GM21381 (cell line): ENCODE measurements at regions not wholly inside any gene's neighbourhood (a gene's known extent, or its start where the extent isn't known, plus 50 kb on each side); places are given as distances from the start of the nearest gene placed in this dataset.
"Not testable (repeated sequence)": the region's sequence is repeated elsewhere in the genome, so short reads cannot be mapped to it uniquely, and the experiment has no call there.

Source experiments
- ATAC-seq: cut with Tn5 transposase; IDR thresholded peaks from one replicate; pipeline ENCODE4 v1.9.1; 2021; ENCODE audit warnings: mild to moderate bottlenecking, moderate library complexity; ENCODE audit not compliant: unreplicated experiment

- ATAC-seq = no peak
These were observed 52.7 kb upstream of the NCK2 start for GRCh38 chr2:105691947-105692390.

DNA sequence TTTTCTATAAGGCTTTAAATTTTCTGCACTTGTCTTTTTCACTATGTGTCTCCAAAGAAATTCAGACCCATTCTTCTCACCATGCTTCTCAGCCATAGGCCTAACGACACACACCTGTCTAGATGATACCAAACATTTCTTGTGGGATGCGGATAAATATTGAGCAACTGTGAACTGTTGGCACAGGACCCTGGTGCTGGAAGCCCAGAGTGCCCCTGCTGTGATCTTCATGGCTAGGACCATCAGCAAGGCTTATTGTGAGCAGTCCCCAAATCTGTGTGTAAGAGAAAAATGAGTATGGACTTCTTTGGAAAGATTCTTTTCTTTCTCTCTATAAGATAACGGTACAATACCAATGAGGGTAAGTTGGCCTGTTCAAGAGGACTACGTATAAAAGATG, 54.1 kb upstream of the NCK2 start:
- ATAC-seq = no peak

DNA sequence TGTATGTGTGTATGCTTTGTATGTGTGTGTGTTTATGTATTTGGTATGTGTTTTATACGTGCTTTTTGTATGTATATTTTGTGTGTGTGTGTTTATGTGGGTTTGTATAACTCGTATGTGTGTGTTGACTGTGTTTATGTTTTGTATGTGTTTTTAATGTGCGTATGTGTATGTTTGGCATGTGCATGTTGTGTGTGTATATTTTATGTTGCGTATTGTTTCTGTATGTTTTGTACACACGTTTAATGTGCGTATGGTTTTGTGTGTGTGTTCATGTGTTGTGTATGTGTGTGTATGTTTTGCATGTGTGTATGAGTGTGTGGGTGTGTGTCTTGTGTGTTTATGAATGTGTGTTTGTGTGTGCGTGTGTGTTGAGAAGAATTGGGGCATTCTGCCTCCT, 55.2 kb upstream of the NCK2 start:
- ATAC-seq = no peak

GRCh38 chr2:105688946-105689345, 55.8 kb upstream of the NCK2 start:
- no peak for ATAC-seq

DNA sequence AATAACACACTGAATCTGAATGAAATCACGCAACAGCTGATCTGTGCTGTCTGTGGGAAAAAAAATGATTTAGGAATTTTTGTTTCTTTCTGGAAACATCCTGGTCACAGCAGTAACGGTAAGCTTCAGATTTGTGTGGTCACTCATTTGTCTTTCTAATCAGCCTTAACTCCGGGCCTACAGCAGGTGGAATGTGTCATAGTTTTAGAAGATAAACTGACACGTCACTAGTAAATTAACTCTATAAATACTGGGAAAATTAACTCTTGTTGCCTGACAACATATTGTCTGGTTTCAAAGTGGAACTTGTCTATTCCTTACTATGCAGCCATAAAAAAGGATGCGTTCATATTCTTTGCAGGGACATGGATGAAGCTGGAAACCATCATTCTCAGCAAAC, 58.1 kb upstream of the NCK2 start:
- no peak for ATAC-seq

GRCh38 chr2:105683011-105683492, 61.7 kb upstream of the NCK2 start:
- no peak for ATAC-seq

DNA sequence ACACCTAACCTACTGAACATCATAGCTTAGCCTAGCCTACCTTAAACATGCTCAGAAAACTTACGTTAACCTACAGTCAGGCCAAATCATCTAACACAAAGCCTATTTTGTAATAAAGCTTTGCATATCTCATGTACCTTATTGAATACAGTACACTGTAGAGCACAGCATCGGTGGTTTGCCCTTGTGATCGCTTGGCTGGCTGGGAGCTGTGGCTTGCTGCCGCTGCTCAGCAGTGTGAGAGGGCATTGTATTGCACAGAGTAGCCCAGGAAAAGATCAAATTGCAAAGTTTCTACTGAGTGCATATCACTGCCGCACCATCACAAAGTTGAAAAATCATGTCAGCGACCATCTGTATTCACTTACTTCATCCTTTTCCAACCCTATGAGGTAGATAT, 62.3 kb upstream of the NCK2 start:
- no peak for ATAC-seq

GRCh38 chr2:105681927-105682326, 62.8 kb upstream of the NCK2 start:
- ATAC-seq = no peak

DNA sequence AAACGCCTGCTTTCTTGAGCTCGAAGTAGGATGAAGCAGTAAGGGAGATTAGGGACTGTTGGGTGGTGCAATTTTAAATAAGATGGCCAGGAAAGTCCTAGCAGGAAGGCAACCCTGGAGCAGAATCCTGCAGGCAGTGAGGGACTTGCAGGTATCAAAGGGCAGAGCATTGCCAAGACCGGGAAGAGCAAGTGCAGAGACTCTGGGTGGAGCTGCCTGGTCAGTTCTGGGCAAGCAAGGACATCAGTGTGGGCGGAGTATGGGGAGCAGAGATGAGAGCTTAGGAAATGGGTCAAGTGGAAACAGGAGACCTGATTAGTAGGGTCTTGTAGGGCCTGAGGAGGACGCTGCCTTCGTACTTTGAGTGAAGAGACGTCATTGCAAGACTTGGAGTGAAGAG, 64.4 kb upstream of the NCK2 start:
- ATAC-seq = no peak

DNA sequence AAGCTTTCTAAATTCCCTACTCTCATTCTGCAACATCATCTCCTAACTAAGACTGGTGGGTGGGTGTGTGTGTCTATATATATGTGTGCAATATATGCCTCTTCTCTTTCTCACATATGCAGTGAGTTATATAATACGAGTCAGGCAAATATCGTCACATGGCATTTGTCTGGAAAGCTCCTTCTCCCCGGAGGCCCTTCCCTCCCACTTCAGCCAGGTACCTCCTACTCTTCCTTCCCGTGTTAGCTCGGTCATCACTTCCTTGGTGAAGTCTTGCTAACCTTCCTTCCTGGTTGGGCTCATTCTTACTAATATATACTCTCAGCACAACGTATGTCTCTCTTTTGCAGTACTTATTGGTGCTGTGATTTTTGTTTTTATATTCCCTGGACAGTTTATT, 66.4 kb upstream of the NCK2 start:
- no peak for ATAC-seq

GRCh38 chr2:105677901-105678300, 66.8 kb upstream of the NCK2 start:
- ATAC-seq = no peak

- no peak for ATAC-seq
These were observed 68.9 kb upstream of the NCK2 start for GRCh38 chr2:105675841-105676240.

DNA sequence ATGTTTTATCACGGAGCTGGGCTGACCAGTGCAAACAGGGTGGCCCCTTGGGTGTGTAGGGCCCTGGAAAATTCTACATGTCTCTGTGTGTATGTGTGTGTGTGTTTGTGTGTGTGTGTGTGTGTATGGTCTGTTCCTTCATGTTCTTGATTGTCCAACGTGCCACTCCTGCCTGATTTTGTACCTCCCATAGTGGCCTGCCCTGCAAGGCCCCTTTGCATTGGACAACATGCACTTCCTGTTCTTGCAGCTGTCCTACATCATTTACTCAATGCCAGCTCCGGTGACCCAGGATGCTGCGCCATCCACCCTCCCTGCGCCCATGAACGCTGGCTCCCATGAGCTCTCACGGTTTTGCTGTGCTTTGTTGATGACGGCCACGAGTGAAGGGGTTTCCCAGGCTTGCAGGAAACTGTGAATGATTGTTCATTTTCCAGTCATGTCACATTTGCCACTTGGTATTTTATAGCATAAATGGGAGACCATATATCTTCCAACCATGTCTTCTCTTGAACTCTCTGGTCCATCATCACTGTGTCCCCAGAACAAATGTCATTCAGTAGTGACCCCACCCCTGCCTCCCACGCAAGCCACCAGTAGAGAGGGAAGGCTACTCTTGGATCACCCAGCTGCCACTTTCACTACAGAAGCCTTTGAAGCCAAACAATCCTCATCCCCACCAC, 69.7 kb upstream of the NCK2 start:
- ATAC-seq = no peak

DNA sequence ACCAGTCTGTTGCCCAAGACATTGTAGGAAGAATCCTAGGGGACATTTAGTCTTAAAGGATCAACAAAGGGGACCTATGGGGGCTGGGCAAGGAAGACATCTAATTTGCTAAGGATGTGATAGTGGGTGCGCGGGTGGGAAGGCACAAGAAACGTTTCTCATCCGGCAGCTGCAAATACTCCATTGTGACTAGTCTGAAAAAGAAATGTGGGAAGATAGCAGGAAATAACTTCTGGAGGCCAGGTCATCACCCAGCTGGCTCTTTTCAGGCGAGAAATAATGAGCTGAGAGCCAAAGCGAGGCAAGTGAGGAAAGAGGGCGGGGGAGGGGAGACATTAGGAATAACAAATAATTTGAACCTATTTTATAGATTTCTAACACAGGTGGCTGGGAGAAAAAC, 70.3 kb upstream of the NCK2 start:
- no peak for ATAC-seq

DNA sequence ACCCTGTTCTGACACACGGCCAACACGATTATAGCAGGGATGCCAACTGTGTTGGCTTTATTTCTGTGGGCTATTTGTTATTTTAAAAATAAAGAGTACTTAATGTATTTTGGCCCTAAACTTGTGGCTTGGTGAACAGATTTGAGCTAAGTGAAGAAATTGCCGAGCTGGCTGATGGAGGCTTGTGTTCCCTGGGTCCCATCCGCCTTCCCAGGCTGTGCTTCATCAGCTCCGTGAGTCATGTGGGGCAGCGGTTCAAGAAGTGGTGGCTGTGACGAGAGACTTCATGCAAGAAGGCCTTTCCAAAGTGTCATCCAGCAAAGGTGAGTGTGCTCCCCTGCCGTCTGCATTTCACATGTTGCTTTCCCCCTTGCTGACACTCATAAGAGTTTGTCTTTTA, 73.6 kb upstream of the NCK2 start:
- ATAC-seq = no peak

- no peak for ATAC-seq
These were observed 75.3 kb upstream of the NCK2 start for GRCh38 chr2:105669384-105669891.

DNA sequence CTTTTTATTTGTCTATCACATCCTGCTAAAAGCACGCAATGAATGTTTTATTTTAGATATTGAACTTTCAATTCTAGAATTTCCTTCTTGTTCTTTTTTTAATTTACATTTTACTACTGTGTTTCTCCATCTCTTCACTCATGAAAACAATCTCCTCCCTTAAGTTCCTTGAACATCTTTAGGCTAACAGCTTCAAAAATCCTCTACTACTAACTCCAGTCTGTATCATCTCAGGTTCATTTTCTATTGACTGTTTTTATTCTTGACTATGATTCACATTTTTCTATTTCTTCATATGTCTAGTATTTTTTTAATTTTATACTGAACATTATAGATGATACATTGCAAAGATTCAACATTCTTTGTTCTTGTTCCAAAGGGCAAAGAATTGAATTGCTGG, 79.2 kb upstream of the NCK2 start:
- no peak for ATAC-seq

- no peak for ATAC-seq
These were observed 84.2 kb upstream of the NCK2 start for GRCh38 chr2:105660489-105660888.

DNA sequence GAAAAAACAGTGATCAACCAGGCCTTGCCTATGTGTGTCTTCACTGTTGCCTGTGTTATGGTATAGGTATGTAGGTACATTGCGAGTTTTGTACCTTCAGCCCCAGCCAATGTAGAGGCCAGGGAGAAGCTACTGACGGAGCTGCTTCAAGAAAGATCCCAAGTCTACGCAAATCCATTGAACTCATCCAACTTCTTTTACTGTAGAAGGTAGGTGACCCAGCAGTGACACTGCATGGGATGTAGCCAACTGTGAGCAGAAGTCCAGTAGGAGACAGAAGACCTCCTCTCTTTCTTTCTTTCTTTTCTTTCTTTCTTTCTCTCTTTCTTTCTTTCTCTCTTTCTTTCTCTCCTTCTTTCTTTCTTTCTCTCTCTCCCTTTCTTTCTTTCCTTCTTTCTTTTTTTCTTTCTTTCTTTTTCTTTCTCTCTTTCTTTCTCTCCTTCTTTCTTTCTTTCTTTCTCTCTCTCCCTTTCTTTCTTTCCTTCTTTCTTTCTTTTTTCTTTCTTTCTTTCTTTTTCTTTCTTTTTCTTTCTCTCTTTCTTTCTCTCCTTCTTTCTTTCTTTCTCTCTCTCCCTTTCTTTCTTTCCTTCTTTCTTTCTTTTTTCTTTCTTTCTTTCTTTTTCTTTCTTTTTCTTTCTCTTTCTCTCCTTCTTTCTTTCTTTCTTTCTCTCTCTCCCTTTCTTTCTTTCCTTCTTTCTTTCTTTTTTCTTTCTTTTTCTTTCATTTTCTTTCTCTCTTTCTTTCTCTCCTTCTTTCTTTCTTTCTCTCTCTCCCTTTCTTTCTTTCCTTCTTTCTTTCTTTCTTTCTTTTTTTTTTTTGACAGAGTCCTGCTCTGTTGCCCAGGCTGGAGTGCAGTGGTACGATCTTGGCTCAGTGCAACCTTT, 88.7 kb upstream of the NCK2 start:
- not testable (repeated sequence) for ATAC-seq

GRCh38 chr2:105655244-105655643, 89.5 kb upstream of the NCK2 start:
- ATAC-seq = no peak

DNA sequence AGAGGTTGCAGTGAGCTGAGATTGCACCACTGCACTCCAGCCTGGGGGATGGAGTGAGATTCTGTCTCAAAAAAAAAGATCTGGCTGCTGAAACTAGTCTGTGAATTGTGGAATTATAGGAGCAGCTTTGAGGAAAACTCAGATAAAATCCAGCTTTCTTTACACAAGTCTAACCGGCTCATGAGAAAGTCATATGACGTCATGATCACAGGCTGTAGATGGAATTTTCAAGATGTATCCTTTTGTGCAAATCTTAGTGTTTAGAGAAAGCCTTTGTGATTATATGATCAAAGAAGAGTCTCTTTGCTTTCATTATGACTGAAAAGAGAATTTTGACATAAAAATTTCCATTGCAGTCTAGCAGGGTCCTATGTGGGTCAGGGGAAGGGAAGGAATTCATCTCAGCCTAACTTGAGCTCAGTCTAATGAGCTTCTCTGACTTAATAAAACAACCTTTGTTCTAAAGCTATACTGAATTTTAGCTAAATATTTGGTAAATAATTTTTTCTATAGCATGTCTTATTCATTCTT, 90.2 kb upstream of the NCK2 start:
- ATAC-seq = no peak

GRCh38 chr2:105653302-105653701, 91.4 kb upstream of the NCK2 start:
- ATAC-seq = no peak
